HCT116 (cell line): ENCODE measurements at regions not wholly inside any gene's neighbourhood (a gene's known extent, or its start where the extent isn't known, plus 50 kb on each side); places are given as distances from the start of the nearest gene placed in this dataset.

ENCODE experiments used
- ATAC-seq: fragments of 200-7000 bp; cut with Tn5 transposase; 2 replicates; pipeline ENCODE4 v1.9.1; 2020; ENCODE audit warnings: mild to moderate bottlenecking, moderate library complexity
- BruUV-seq: library from RNA; stranded (reverse); fragments of 400-500 nt; replicated peaks from 2 replicates; lab custom pipeline; 2021; lab: Mats Ljungman, UMichigan
- CTCF ChIA-PET: fragments of 300-600 bp; sonication (Branson Sonifier 250); formaldehyde crosslinking; loops from one replicate; lab custom pipeline; 2021; ENCODE audit warnings: antibody characterized with exemption; lab: Charles Lee
- POLR2A ChIA-PET: fragments of 300-600, 350-600 bp; sonication (Branson Sonifier 250); formaldehyde crosslinking; loops from one replicate; lab custom pipeline; 2021; ENCODE audit warnings: antibody characterized with exemption; lab: Charles Lee
- RAD21 ChIA-PET, 2 experiments: fragments of 300-600 bp; sonication (Branson Sonifier 250); formaldehyde crosslinking; loops; one replicate each; lab custom pipeline; 2023; ENCODE audit warnings: low total read pairs in 2 of 2; ENCODE audit not compliant: uncharacterized antibody in 2 of 2, unreplicated experiment in 2 of 2, low non-redundant PET in 1 of 2; lab: Charles Lee
- DNase-seq: peaks from one replicate; pipeline ENCODE4 v3.0.0-alpha.2; 2010; ENCODE audit warnings: low read depth, low spot score
- H2AFZ ChIP-seq: fragments of 200-600 bp; shearing (Covaris generic), sonication (generic); 2 replicates; pipeline ENCODE4 v1.6.1; 2017; ENCODE audit warnings: low read depth, mixed run types, mixed read lengths, antibody characterized with exemption, low read length; ENCODE audit not compliant: poor library complexity, severe bottlenecking
- H3K27ac ChIP-seq: 2 replicates; pipeline ENCODE4 v1.5.1; 2012; ENCODE audit warnings: low read depth, low read length
- H3K27me3 ChIP-seq: fragments of 200-600 bp; sonication (generic); 2 replicates; pipeline ENCODE4 v1.6.1; 2016; ENCODE audit warnings: mixed run types, low read length, mixed read lengths; ENCODE audit not compliant: insufficient read depth
- H3K36me3 ChIP-seq, 2 experiments: fragments of 200-500 bp in 1 of 2; fragments of 200-600 bp in 1 of 2; sonication (Bioruptor generic) in 1 of 2; sonication (generic) in 1 of 2; 2 replicates each; pipeline versions ENCODE4 v1.5.1 to v1.6.1; 2014 to 2016; ENCODE audit warnings: low read length in 2 of 2, inconsistent platforms in 1 of 2, mixed read lengths in 1 of 2, mixed run types in 1 of 2; ENCODE audit not compliant: insufficient read depth in 2 of 2, control insufficient read depth in 1 of 2
- H3K4me1 ChIP-seq, 2 experiments: fragments of 200-600 bp in 1 of 2; sonication (generic) in 1 of 2; 2 replicates each; pipeline versions ENCODE4 v1.5.1 to v1.6.1; 2012 to 2017; ENCODE audit warnings: low read length in 2 of 2, inconsistent platforms in 1 of 2, mild to moderate bottlenecking in 1 of 2, mixed read lengths in 1 of 2, mixed run types in 1 of 2, moderate library complexity in 1 of 2; ENCODE audit not compliant: insufficient read depth in 2 of 2, control insufficient read depth in 1 of 2
- H3K4me2 ChIP-seq: fragments of 200-600 bp; sonication (generic); 2 replicates; pipeline ENCODE4 v1.6.1; 2017; ENCODE audit warnings: mixed run types, low read length, mixed read lengths
- H3K4me3 ChIP-seq, 2 experiments: fragments of 200-600 bp in 1 of 2; sonication (generic) in 1 of 2; replicated peaks in 1 of 2; 2 replicates each; pipeline ENCODE4 v1.5.1; 2011 to 2016; ENCODE audit warnings: low read length in 2 of 2, control low read depth in 1 of 2, low read depth in 1 of 2, mild to moderate bottlenecking in 1 of 2, mixed read lengths in 1 of 2, mixed run types in 1 of 2
- H3K79me2 ChIP-seq: fragments of 200-600 bp; sonication (generic); 2 replicates; pipeline ENCODE4 v1.6.1; 2017; ENCODE audit warnings: mild to moderate bottlenecking, mixed run types, low read length, moderate library complexity, mixed read lengths; ENCODE audit not compliant: insufficient read depth
- H3K9ac ChIP-seq: fragments of 200-600 bp; sonication (generic); 2 replicates; pipeline ENCODE4 v1.6.1; 2016; ENCODE audit warnings: low read length, mixed read lengths
- H3K9me2 ChIP-seq: fragments of 200-600 bp; sonication (generic), shearing (Covaris generic); 2 replicates; pipeline ENCODE4 v1.6.1; 2017; ENCODE audit warnings: mixed run types, mild to moderate bottlenecking, moderate library complexity; ENCODE audit not compliant: insufficient read depth
- H3K9me3 ChIP-seq, 2 experiments: fragments of 200-500 bp in 1 of 2; fragments of 200-600 bp in 1 of 2; sonication (Bioruptor generic) in 1 of 2; sonication (generic) in 1 of 2; 2 replicates each; pipeline ENCODE4 v1.6.1; 2014 to 2017; ENCODE audit warnings: low read length in 2 of 2, mixed read lengths in 2 of 2, inconsistent platforms in 1 of 2, low read depth in 1 of 2, mild to moderate bottlenecking in 1 of 2, mixed run types in 1 of 2, moderate library complexity in 1 of 2; ENCODE audit not compliant: control insufficient read depth in 1 of 2, insufficient read depth in 1 of 2
- H4K20me1 ChIP-seq: fragments of 200-600 bp; sonication (generic), shearing (Covaris generic); 2 replicates; pipeline ENCODE4 v1.6.1; 2017; ENCODE audit warnings: mixed run types, mild to moderate bottlenecking, moderate library complexity; ENCODE audit not compliant: insufficient read depth
- CEBPB ChIP-seq: IDR thresholded peaks from 2 replicates; pipeline ENCODE4 v1.6.1; 2012; ENCODE audit warnings: low read depth
- ELF1 ChIP-seq: IDR thresholded peaks from 2 replicates; pipeline ENCODE4 v1.6.1; 2012; ENCODE audit warnings: low read depth, borderline replicate concordance
- EZH2 ChIP-seq: fragments of 200-600 bp; sonication (generic); IDR thresholded peaks from 2 replicates; pipeline ENCODE4 v1.6.1; 2017; ENCODE audit warnings: antibody characterized with exemption, mixed run types
- EZH2phosphoT487 ChIP-seq: fragments of 200-600 bp; IDR thresholded peaks from 2 replicates; pipeline ENCODE4 v1.6.1; 2018; ENCODE audit warnings: antibody characterized with exemption, borderline replicate concordance
- JUND ChIP-seq: IDR thresholded peaks from 2 replicates; pipeline ENCODE4 v1.6.1; 2012
- POLR2A ChIP-seq: IDR thresholded peaks from 2 replicates; pipeline ENCODE4 v1.7.0; 2011; ENCODE audit warnings: borderline replicate concordance; ENCODE audit not compliant: insufficient read depth, insufficient read length; ENCODE audit errors: extremely low read depth
- REST ChIP-seq: IDR thresholded peaks from 2 replicates; pipeline ENCODE4 v1.6.1; 2012; ENCODE audit warnings: low read depth
- SP1 ChIP-seq: IDR thresholded peaks from 2 replicates; pipeline ENCODE4 v1.6.1; 2012; ENCODE audit warnings: low read depth
- TCF7L2 ChIP-seq: IDR thresholded peaks from 2 replicates; pipeline ENCODE4 v1.7.0; 2011; ENCODE audit warnings: borderline replicate concordance, inconsistent platforms; ENCODE audit not compliant: insufficient read depth, insufficient read length; ENCODE audit errors: extremely low read depth
- YY1 ChIP-seq: IDR thresholded peaks from 2 replicates; pipeline ENCODE4 v1.6.1; 2011; ENCODE audit warnings: low read length, low read depth, moderate library complexity, mild to moderate bottlenecking; ENCODE audit not compliant: insufficient replicate concordance; ENCODE audit errors: extremely low read depth
- intact Hi-C: fragments of 100-400 bp; cut with micrococcal nuclease; formaldehyde crosslinking; loops from 2 replicates; pipeline ENCODE4 v1.10.0; 2022
- TF ChIP-seq, protein P1 (sequence below): IDR thresholded peaks from 2 replicates; pipeline ENCODE4 v1.6.1; 2011; ENCODE audit warnings: mild to moderate bottlenecking, low read length, moderate library complexity; ENCODE audit not compliant: insufficient replicate concordance; ENCODE audit errors: extremely low read depth

- no peak overlapping the region for H3K4me2 ChIP-seq
- H3K9me2 ChIP-seq = no peaks in the 10 kb centered on the region
- TF ChIP-seq TCF7L2 (no peak), POLR2A (no peak), EZH2phosphoT487 (no peak), REST (no peak), EZH2 (no peak), SP1 (no peak), ELF1 (no peak), YY1 (no peak), JUND (no peak), CEBPB (no peak)
- TF ChIP-seq, protein P1, sequence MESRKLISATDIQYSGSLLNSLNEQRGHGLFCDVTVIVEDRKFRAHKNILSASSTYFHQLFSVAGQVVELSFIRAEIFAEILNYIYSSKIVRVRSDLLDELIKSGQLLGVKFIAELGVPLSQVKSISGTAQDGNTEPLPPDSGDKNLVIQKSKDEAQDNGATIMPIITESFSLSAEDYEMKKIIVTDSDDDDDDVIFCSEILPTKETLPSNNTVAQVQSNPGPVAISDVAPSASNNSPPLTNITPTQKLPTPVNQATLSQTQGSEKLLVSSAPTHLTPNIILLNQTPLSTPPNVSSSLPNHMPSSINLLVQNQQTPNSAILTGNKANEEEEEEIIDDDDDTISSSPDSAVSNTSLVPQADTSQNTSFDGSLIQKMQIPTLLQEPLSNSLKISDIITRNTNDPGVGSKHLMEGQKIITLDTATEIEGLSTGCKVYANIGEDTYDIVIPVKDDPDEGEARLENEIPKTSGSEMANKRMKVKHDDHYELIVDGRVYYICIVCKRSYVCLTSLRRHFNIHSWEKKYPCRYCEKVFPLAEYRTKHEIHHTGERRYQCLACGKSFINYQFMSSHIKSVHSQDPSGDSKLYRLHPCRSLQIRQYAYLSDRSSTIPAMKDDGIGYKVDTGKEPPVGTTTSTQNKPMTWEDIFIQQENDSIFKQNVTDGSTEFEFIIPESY = no peak
- H3K27ac ChIP-seq = no peak overlapping the region
- BruUV-seq = no TSS peak
- no peaks in the 10 kb centered on the region for H3K79me2 ChIP-seq
- H3K9ac ChIP-seq = no peak overlapping the region
- H3K4me3 ChIP-seq = no peak overlapping the region
- H4K20me1 ChIP-seq = no peaks in the 10 kb centered on the region
- intact Hi-C loops = no loop called here
- H3K4me1 ChIP-seq = no peaks in the 10 kb centered on the region
- ChIA-PET CTCF (no interaction called here), POLR2A (no interaction called here), RAD21 (no interaction called here)
- no peak overlapping the region for H2AFZ ChIP-seq
- H3K27me3 ChIP-seq = no peaks in the 10 kb centered on the region
- no peaks in the 10 kb centered on the region for H3K9me3 ChIP-seq
- H3K36me3 ChIP-seq = no peaks in the 10 kb centered on the region
- ATAC-seq (no peak), DNase-seq (no peak)
Measured at GRCh38 chr4:126973201-126973600, 659.6 kb upstream of the INTU start.
